ENCODE measurements at regions not wholly inside any gene's neighbourhood (a gene's known extent, or its start where the extent isn't known, plus 50 kb on each side); places are given as distances from the start of the nearest gene placed in this dataset.
A peak's percentile ranks its signal among the peaks of the same experiment; 100 is the strongest.

- Histone ChIP-seq H3K36me3 (ENCODE audit: insufficient read depth, low read length) (no peaks in the 10 kb centered on the region), H3K27ac (ENCODE audit: low read depth, low read length) (no peak overlapping the region), H3K4me3 (ENCODE audit: insufficient read depth, low read length) (no peak overlapping the region), H3K9me3 (ENCODE audit: low read depth, low read length) (no peaks in the 10 kb centered on the region), H3K4me2 (ENCODE audit: insufficient read depth, low read length) (no peak overlapping the region), H3K4me1 (ENCODE audit: insufficient read depth, low read length) (peaks cover 19% of the 10 kb centered on the region), H3K27me3 (ENCODE audit: insufficient read depth, low read length) (no peaks in the 10 kb centered on the region), H3K79me2 (ENCODE audit: insufficient read depth, low read length) (no peaks in the 10 kb centered on the region), H4K20me1 (ENCODE audit: insufficient read depth, low read length) (no peaks in the 10 kb centered on the region), H2AFZ (ENCODE audit: low read length) (no peak overlapping the region)
- DNase-seq (ENCODE audit: insufficient read length, low spot score, missing footprints), result no peak
- TF ChIP-seq, protein P1, sequence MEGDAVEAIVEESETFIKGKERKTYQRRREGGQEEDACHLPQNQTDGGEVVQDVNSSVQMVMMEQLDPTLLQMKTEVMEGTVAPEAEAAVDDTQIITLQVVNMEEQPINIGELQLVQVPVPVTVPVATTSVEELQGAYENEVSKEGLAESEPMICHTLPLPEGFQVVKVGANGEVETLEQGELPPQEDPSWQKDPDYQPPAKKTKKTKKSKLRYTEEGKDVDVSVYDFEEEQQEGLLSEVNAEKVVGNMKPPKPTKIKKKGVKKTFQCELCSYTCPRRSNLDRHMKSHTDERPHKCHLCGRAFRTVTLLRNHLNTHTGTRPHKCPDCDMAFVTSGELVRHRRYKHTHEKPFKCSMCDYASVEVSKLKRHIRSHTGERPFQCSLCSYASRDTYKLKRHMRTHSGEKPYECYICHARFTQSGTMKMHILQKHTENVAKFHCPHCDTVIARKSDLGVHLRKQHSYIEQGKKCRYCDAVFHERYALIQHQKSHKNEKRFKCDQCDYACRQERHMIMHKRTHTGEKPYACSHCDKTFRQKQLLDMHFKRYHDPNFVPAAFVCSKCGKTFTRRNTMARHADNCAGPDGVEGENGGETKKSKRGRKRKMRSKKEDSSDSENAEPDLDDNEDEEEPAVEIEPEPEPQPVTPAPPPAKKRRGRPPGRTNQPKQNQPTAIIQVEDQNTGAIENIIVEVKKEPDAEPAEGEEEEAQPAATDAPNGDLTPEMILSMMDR (IDR thresholded peaks at IDR 0.05; ENCODE audit: extremely low read depth, low read depth, low read length), result no peak
Observed at GRCh38 chr3:30467596-30468238, 138.7 kb upstream of the TGFBR2 start.

- Histone ChIP-seq H4K20me1 (ENCODE audit: insufficient read depth, low read length) (no peaks in the 10 kb centered on the region), H3K4me1 (ENCODE audit: insufficient read depth, low read length) (peaks cover 33% of the 10 kb centered on the region), H3K4me2 (ENCODE audit: insufficient read depth, low read length) (no peak overlapping the region), H3K79me2 (ENCODE audit: insufficient read depth, low read length) (no peaks in the 10 kb centered on the region), H3K36me3 (ENCODE audit: insufficient read depth, low read length) (no peaks in the 10 kb centered on the region), H3K4me3 (ENCODE audit: insufficient read depth, low read length) (no peak overlapping the region), H2AFZ (ENCODE audit: low read length) (no peak overlapping the region), H3K27me3 (ENCODE audit: insufficient read depth, low read length) (no peaks in the 10 kb centered on the region), H3K9me3 (ENCODE audit: low read depth, low read length) (no peaks in the 10 kb centered on the region), H3K27ac (ENCODE audit: low read depth, low read length) (no peak overlapping the region)
- TF ChIP-seq, protein P1 (IDR thresholded peaks at IDR 0.05; ENCODE audit: extremely low read depth, low read depth, low read length), result no peak
- no peak for DNase-seq (ENCODE audit: insufficient read length, low spot score, missing footprints)
Observed at GRCh38 chr3:30469133-30469532, 137.3 kb upstream of the TGFBR2 start.

DNA sequence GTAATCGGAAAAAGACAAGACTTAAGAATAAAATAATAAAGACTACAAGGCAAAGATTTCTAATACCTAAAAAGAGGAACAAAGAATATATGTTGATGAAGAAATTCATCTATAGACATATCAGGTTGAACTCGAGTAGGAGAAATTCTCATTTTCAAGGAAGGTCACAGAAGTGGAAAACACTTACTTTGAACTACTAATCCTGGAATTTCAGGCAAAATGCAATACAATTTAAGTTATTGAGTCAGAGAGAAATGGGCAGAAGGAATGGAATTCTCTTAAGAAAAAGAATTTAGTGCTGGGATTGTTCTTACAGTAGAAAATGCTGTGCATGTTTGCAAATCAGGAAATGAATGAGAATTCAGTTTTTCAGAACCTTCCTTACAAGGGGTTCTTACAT, 135.9 kb upstream of the TGFBR2 start:
- H3K4me3 ChIP-seq (ENCODE audit: insufficient read depth, low read length), result no peak overlapping the region
- no peak for DNase-seq (ENCODE audit: insufficient read length, low spot score, missing footprints)
- H3K36me3 ChIP-seq (ENCODE audit: insufficient read depth, low read length), result no peaks in the 10 kb centered on the region
- peaks cover 37% of the 10 kb centered on the region for H3K4me1 ChIP-seq (ENCODE audit: insufficient read depth, low read length)
- H3K79me2 ChIP-seq (ENCODE audit: insufficient read depth, low read length), result no peaks in the 10 kb centered on the region
- no peaks in the 10 kb centered on the region for H4K20me1 ChIP-seq (ENCODE audit: insufficient read depth, low read length)
- H3K27ac ChIP-seq (ENCODE audit: low read depth, low read length), result peak overlapping the region; percentile 27
- no peak overlapping the region for H3K4me2 ChIP-seq (ENCODE audit: insufficient read depth, low read length)
- no peaks in the 10 kb centered on the region for H3K9me3 ChIP-seq (ENCODE audit: low read depth, low read length)
- no peak overlapping the region for H2AFZ ChIP-seq (ENCODE audit: low read length)
- TF ChIP-seq, protein P1 (IDR thresholded peaks at IDR 0.05; ENCODE audit: extremely low read depth, low read depth, low read length), result no peak
- H3K27me3 ChIP-seq (ENCODE audit: insufficient read depth, low read length), result no peaks in the 10 kb centered on the region

DNA sequence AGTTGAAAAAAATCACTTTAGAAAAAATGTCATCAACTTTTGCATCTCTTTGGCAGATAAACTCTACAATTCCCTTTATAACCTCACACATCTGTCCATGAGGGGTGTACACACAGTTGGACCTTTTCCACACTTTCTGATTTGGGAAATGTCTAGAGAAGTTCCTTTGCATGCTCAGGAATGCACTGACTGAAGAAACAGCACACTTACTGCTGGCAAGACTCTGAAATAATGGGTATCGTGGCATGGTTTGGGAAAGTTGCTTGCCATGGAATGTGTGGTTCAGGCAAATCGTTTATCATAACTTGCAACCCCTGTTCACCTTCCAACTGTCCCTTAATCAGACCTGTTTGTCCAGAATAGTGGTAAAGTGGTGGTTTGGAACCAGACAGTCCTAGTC, 135.3 kb upstream of the TGFBR2 start:
- no peaks in the 10 kb centered on the region for H3K27me3 ChIP-seq (ENCODE audit: insufficient read depth, low read length)
- peaks cover 37% of the 10 kb centered on the region for H3K4me1 ChIP-seq (ENCODE audit: insufficient read depth, low read length)
- no peak overlapping the region for H2AFZ ChIP-seq (ENCODE audit: low read length)
- H3K27ac ChIP-seq (ENCODE audit: low read depth, low read length), result peak overlapping the region; percentile 27
- no peak for DNase-seq (ENCODE audit: insufficient read length, low spot score, missing footprints)
- no peaks in the 10 kb centered on the region for H4K20me1 ChIP-seq (ENCODE audit: insufficient read depth, low read length)
- TF ChIP-seq, protein P1 (IDR thresholded peaks at IDR 0.05; ENCODE audit: extremely low read depth, low read depth, low read length), result no peak
- peak overlapping the region; percentile 33 for H3K4me2 ChIP-seq (ENCODE audit: insufficient read depth, low read length)
- H3K4me3 ChIP-seq (ENCODE audit: insufficient read depth, low read length), result no peak overlapping the region
- no peaks in the 10 kb centered on the region for H3K79me2 ChIP-seq (ENCODE audit: insufficient read depth, low read length)
- H3K36me3 ChIP-seq (ENCODE audit: insufficient read depth, low read length), result no peaks in the 10 kb centered on the region
- no peaks in the 10 kb centered on the region for H3K9me3 ChIP-seq (ENCODE audit: low read depth, low read length)
